ENCODE measurements at regions not wholly inside any gene's neighbourhood (a gene's known extent, or its start where the extent isn't known, plus 50 kb on each side); places are given as distances from the start of the nearest gene placed in this dataset.

DNA sequence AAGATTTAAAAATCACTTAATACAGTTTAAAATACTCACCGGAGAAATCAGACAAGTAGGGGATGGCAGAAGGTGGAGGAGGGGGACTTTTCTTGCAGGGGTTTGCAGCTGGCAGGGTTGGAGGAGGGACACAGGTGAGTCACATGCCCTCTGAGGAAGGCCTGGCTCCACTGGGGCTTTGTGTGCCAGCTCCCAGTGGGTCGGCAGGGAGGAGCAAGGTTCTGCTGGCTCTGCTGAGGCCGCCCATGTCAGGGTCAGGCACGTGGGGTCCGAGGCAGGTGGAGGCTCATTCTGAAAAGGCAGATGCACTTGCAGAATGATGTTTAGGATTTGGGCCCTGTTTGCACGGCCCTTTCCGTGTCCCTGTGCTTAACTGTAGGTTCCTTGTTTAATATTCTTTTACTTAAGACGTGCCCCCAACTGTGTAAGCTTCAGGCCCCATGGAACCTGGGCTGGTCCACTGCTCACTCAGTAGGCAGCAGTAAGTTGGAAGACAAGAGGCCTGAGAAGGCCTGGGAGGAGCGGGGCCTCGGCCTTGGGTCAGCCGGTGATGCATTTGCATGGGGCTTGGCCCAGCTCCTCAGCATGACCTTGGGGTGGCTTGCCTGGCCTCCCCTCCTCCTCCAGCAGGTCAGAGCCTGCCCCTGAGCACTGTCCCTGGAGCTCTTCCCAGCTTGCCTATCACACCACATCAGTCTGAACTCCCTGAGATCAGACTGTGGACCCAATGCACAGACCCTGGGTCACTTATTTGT, 141.0 kb downstream of the GLI2 start:
- DNase-seq (ENCODE audit: low read depth, low spot score): no peak
- H3K27ac ChIP-seq: no peak overlapping the region

DNA sequence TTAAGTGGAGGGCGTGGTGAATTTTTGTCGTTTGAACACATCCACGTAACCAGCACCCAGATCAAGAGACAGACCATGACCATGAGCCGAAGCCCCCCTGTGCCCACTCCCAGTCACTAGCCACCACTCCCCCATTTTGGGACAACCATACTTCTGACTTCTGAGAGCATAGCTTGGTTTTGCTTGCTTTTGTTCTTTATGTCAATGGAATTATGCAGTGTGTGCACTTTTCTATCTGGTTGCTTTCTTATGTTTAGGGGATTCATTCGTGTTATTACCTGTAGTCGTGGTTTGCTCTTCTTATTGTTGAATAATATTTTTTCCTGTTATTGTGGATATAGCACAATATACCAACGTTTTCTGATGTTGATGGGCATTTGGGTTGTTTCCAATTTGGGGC, 141.7 kb downstream of the GLI2 start:
- no peak overlapping the region for H3K27ac ChIP-seq
- DNase-seq (ENCODE audit: low read depth, low spot score): no peak

GRCh38 chr2:120878970-120879369, 143.3 kb downstream of the GLI2 start:
- DNase-seq (ENCODE audit: low read depth, low spot score): no peak
- H3K27ac ChIP-seq: no peak overlapping the region

- no peak overlapping the region for H3K27ac ChIP-seq
- no peak for DNase-seq (ENCODE audit: low read depth, low spot score)
Measured at GRCh38 chr2:120879431-120880295, 144.0 kb downstream of the GLI2 start.

DNA sequence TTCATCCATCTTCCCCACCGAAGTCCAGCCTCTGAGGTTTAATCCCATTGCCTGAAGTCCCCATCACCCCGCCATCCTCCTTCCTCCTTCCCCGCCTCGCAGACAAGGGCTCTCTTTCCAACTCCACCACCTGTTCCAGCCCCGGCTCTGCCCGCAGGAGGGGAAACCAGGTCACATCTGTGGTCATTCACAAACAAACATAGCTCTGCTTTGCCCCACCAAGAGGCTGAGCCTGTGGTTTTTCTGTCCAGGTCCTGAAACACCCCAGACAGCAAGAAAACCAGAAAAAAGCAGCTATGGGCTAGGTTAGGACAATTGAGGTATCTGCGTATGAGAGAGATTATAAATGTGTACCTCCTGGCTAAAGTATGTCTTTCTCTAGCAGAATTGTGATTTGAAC, 144.7 kb downstream of the GLI2 start:
- no peak overlapping the region for H3K27ac ChIP-seq
- no peak for DNase-seq (ENCODE audit: low read depth, low spot score)

DNA sequence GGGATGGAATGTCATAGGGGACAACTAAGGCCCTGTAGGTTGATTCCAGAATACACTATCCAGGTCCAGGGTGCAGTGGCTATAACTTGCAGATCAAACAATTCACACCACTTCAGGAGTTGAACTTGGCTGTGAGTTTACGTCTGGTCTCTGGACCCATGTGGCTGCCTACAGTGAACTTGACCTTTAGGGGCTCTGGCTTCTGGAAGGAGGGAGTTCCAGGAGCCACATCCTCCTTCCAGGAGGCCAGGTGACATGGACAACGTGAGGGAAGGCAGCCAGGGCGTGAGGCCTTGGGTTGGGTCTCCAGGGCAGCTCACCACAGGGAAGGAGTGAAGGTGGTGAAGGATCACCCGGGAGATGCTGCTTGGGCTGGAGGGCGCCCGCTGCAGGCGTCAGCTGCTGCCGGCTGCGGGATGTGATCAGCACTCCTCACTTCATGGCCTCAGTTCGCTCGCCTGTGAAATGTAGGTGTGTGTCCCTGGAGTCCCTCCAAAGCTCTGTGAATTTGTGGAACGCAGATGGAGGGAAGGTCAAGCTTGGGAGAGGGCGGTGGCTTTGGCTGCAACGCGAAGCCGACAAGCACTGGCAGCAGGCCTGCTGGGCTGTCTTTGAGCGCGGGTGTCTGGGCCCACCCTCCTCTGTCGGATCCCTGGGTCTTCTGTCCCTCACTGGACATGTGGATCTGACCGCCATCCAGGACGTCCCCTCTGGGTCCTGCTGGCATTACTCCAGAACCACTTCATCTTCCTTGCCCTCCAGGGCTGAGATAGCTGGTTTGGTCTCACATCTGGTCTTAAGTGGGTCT, 146.5 kb downstream of the GLI2 start:
- no peak for DNase-seq (ENCODE audit: low read depth, low spot score)
- no peak overlapping the region for H3K27ac ChIP-seq

DNA sequence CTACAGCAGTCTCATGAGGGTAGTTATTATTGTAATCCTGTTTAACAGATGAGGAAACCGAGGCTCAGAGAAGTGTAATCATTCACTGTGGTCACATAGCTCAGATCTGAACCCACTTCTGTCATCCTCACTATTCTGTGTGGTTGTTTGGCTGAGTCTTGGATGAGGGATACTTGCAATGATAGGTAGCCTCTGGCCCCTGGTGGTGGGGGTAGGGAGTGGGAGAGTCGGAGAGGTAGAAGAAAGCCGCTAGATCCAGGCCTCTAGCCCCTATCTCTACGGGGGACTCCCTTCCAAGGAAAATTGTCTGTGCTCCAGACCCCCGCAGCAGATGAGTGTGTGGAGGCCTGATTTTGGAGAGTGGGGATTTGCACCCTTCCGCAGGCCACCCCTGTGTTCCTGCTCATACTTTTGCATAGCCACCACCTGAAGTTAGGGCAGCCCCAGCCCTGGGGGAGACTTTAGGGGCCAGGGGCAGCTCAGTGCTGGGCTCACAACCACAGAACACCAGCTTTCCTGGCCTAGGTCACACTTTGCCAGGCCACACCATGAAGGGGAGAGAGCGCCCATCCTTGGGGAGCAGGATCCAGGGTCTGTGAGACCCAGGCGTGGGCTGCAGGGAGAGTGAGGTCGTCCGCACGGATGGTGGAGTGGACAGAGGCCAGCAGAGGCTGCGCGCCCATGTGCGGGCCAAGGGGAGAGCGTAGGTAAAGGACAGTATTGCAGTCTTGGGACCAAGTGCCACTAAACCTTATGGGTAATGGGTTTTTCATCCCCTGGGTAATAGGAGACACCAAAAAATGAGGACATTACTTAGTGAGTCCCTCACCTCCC, 148.2 kb downstream of the GLI2 start:
- DNase-seq (ENCODE audit: low read depth, low spot score): no peak
- no peak overlapping the region for H3K27ac ChIP-seq

DNA sequence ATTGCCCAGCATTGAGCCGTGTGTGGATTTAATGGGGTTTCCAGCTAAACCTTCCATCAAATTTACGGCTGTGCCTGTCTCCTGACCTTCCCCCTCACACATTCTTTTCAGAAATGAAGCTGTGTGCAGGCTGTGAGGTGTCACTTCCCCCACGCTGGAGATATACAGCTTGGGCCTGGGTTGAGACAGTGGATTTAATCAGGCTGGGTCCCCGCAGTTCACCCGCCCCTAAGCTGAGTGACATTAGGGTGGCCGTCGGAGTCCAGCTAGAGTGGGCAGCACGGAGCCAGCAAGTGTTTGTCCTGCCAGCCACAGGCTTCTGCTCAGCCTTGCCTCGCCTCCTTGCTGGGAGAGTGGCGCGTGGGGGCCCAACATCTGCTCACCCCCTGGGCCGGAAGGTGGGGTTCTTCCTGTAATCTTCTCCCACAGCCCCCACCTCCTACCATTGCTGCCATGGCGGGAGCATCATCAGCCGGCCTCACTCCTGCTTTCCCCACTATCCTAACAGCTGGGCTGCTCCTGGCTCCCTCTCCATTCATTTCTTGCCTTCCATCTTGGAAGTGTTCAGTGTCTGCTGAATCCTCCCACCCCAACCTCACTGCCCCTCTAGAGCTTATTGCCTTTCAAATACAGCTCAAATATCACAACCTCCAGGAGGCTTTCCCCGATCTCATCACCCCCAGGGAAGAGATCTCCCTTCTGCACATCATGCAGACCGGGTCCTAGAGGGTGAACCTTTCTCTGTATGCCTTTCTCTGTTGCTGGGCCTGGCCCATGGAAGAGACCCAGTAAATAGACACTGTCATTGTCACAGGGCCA, 149.0 kb downstream of the GLI2 start:
- no peak for DNase-seq (ENCODE audit: low read depth, low spot score)
- H3K27ac ChIP-seq: no peak overlapping the region

GRCh38 chr2:120885321-120885720, 149.7 kb downstream of the GLI2 start:
- no peak overlapping the region for H3K27ac ChIP-seq
- DNase-seq (ENCODE audit: low read depth, low spot score): no peak

DNA sequence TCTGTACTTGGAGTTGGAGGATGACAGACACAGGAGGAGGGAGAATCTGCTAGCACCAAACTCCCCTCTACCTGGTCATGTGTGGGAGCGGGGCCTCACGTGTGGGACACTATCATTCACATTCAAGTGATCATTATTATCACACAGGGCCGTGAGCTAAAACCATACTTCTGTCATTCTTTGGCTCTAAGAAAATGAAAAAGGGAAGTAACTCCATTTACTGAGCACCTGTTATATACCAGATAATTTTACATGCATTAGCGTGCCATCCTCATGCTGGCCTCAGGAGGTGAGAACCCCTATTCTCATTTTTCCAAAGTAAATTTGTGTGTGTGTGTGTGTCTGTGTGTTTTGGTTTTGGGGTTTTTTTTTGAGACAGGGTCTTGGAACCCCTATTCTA, 150.1 kb downstream of the GLI2 start:
- no peak overlapping the region for H3K27ac ChIP-seq

GRCh38 chr2:120886534-120887319, 151.1 kb downstream of the GLI2 start:
- DNase-seq (ENCODE audit: low read depth, low spot score): no peak
- no peak overlapping the region for H3K27ac ChIP-seq

More for the DNA sequence above, 150.1 kb downstream of the GLI2 start:
- no peak for DNase-seq (ENCODE audit: low read depth, low spot score)

DNA sequence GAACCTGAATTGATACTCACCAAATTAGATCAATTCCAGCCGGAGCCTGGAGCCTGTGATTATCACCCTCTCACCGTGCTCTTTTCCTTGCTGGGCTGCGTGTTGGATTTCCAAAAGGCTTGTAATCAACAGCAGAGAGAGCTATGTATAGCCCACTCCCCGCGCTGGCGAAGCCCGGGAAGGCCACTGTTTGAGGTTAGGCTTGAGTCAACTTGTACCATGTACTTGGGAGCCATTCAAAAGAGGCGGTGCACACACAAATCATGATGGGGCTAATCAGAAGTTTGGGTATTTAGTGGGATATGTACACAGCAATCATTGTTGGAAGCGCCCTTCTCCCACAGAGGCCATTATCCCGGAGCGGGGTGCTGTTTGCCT, 151.6 kb downstream of the GLI2 start:
- no peak overlapping the region for H3K27ac ChIP-seq

DNA sequence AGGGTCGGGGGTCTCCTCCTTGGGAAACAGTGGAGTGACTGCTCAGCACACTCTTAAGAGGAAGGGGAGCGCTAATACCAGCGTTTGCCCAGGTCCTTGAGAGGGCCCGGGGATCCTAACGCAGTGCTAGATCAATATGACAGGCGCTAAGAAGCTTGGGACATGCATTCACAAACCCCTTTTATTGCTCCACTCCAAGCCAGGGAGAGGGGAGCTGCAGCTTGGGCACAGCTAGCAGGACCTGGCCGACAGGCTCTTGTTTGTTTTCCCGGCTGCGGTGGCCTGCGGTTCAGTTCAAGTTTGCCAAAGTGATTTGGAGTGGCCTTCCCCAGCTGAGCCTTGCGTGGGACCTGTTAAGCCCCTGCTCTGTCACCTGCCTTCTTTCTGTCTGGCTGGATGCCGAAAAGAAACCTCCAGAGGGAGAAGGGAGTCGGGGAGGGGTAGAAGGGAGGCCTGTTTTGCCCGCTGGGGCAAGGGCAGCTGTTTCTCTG, 152.1 kb downstream of the GLI2 start:
- no peak for DNase-seq (ENCODE audit: low read depth, low spot score)
- H3K27ac ChIP-seq: no peak overlapping the region

More for the DNA sequence above, 151.6 kb downstream of the GLI2 start:
- no peak for DNase-seq (ENCODE audit: low read depth, low spot score)

- no peak for DNase-seq (ENCODE audit: low read depth, low spot score)
Measured at GRCh38 chr2:120888851-120889250, 153.2 kb downstream of the GLI2 start.

DNA sequence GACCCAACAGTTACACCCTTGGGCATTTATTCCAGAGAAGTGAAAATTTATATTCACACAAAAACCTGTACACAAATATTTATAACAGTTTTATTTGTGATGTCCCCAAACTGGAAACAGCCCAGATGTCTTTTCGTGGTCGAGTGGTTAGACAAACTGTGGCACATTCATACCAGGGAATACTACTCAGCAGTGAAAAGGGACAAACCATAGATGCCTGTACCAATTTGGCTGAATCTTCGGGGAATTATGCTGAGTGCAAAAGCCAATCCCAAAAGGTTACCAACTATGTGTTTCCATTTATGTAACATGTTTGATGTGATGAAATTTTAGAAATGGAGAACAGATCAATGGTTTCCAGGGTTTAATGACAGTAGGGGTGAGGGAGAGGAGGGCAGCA, 154.3 kb downstream of the GLI2 start:
- H3K27ac ChIP-seq: no peak overlapping the region
- DNase-seq (ENCODE audit: low read depth, low spot score): no peak

More at GRCh38 chr2:120888851-120889250, 153.2 kb downstream of the GLI2 start:
- H3K27ac ChIP-seq: no peak overlapping the region

GRCh38 chr2:120890566-120891360, 155.1 kb downstream of the GLI2 start:
- DNase-seq (ENCODE audit: low read depth, low spot score): no peak
- H3K27ac ChIP-seq: no peak overlapping the region

DNA sequence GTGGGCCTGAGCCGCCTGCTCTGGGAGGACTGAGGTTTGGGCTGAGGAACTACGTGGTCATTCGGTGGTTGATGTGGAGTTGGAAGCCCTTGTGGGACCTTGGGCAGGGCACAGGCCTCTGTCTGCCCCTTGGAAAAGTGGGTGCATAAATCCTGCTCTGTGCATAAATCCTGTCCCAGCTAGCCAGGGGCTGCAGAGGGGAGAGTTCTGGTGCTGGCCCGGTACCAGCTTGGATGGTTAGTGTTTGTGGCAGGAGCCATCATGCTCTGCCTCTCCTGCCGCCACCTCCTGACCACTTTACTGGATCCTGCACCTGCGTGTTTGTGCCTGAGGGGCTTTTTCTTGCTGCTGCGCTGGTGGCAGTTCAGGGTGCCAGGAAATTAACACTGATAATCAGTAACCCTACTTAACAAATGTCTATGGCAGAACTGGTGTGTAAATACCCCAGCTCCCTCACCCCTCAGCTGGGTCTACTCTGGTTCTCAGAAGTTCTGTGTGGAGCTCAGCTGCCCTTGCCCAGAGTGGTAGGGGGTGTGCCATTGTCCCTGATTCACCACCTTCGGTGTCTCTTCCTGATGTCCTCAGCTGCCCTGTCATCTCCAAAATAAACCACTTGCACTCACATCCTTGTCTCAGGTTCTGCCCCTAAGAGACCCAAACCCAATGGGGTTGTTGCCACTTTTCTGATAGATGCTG, 156.8 kb downstream of the GLI2 start:
- no peak overlapping the region for H3K27ac ChIP-seq
- DNase-seq (ENCODE audit: low read depth, low spot score): no peak
